IgD-negative memory B cell (primary cell): ENCODE measurements at regions not wholly inside any gene's neighbourhood (a gene's known extent, or its start where the extent isn't known, plus 50 kb on each side); places are given as distances from the start of the nearest gene placed in this dataset.
"Not testable (repeated sequence)": the region's sequence is repeated elsewhere in the genome, so short reads cannot be mapped to it uniquely, and the experiment has no call there.

ENCODE experiments used
- H3K27ac Mint-ChIP-seq, 3 donors: one replicate each; pipeline ENCODE4 v1.8.0; 2020 to 2022; ENCODE audit warnings: mild to moderate bottlenecking in 3 of 3, mixed read lengths in 3 of 3, moderate library complexity in 1 of 3
- H3K27me3 Mint-ChIP-seq: one replicate; pipeline ENCODE4 v1.8.0; 2021; ENCODE audit warnings: mixed read lengths
- H3K36me3 Mint-ChIP-seq: one replicate; pipeline ENCODE4 v1.8.0; 2020; ENCODE audit warnings: mild to moderate bottlenecking, mixed read lengths
- H3K4me1 Mint-ChIP-seq, 3 donors: one replicate each; pipeline ENCODE4 v1.8.0; 2020 to 2022; ENCODE audit warnings: mixed read lengths in 3 of 3, mild to moderate bottlenecking in 1 of 3
- H3K4me3 Mint-ChIP-seq, 4 donors: one replicate each; pipeline ENCODE4 v1.8.0; 2020 to 2022; ENCODE audit warnings: mild to moderate bottlenecking in 4 of 4, mixed read lengths in 4 of 4, moderate library complexity in 3 of 4
- H3K9me3 Mint-ChIP-seq, 3 donors: one replicate each; pipeline ENCODE4 v1.8.0; 2020 to 2021; ENCODE audit warnings: mixed read lengths in 3 of 3, mild to moderate bottlenecking in 1 of 3

GRCh38 chr21:27803571-27803970, 836.7 kb upstream of the ADAMTS5 start:
- Mint-ChIP-seq H3K27me3 (no peaks in the 10 kb centered on the region), H3K4me3 (no peak overlapping the region), H3K36me3 (no peaks in the 10 kb centered on the region), H3K27ac (no peak overlapping the region), H3K9me3 (no peaks in the 10 kb centered on the region), H3K4me1 (peaks cover 0 to 2% (median 0%) of the 10 kb centered on the region in 3 donors)

GRCh38 chr21:27802816-27803475, 836.1 kb upstream of the ADAMTS5 start:
- Mint-ChIP-seq H3K4me1 (peaks cover 0 to 2% (median 0%) of the 10 kb centered on the region in 3 donors), H3K27ac (no peak overlapping the region), H3K36me3 (no peaks in the 10 kb centered on the region), H3K27me3 (peaks cover 1% of the 10 kb centered on the region), H3K9me3 (no peaks in the 10 kb centered on the region), H3K4me3 (no peak overlapping the region)

- Mint-ChIP-seq H3K36me3 (no peaks in the 10 kb centered on the region), H3K4me3 (no peak overlapping the region), H3K4me1 (peaks cover 0 to 2% (median 0%) of the 10 kb centered on the region in 3 donors), H3K27ac (no peak overlapping the region), H3K27me3 (peaks cover 1% of the 10 kb centered on the region), H3K9me3 (peaks cover 0 to 1% (median 0%) of the 10 kb centered on the region in 3 donors)
Observed at GRCh38 chr21:27799861-27800260, 833.0 kb upstream of the ADAMTS5 start.

- Mint-ChIP-seq H3K9me3 (peaks cover 0 to 5% (median 1%) of the 10 kb centered on the region in 3 donors), H3K27ac (no peak overlapping the region), H3K4me1 (no peaks in the 10 kb centered on the region), H3K27me3 (peaks cover 1% of the 10 kb centered on the region), H3K36me3 (no peaks in the 10 kb centered on the region), H3K4me3 (no peak overlapping the region)
Observed at GRCh38 chr21:27796106-27796505, 829.2 kb upstream of the ADAMTS5 start.

- H3K27me3 Mint-ChIP-seq, result peaks cover 1% of the 10 kb centered on the region
- H3K9me3 Mint-ChIP-seq, result peaks cover 0 to 5% (median 1%) of the 10 kb centered on the region in 3 donors
- no peak overlapping the region for H3K4me3 Mint-ChIP-seq
- no peaks in the 10 kb centered on the region for H3K4me1 Mint-ChIP-seq
- no peaks in the 10 kb centered on the region for H3K36me3 Mint-ChIP-seq
- no peak overlapping the region for H3K27ac Mint-ChIP-seq
Observed at GRCh38 chr21:27795418-27795817, 828.5 kb upstream of the ADAMTS5 start.

- no peak overlapping the region for H3K27ac Mint-ChIP-seq
- H3K9me3 Mint-ChIP-seq, result peaks cover 0 to 5% (median 1%) of the 10 kb centered on the region in 3 donors
- no peak overlapping the region for H3K4me3 Mint-ChIP-seq
- no peaks in the 10 kb centered on the region for H3K4me1 Mint-ChIP-seq
- H3K36me3 Mint-ChIP-seq, result no peaks in the 10 kb centered on the region
- H3K27me3 Mint-ChIP-seq, result peaks cover 1% of the 10 kb centered on the region
Observed at GRCh38 chr21:27793901-27794300, 827.0 kb upstream of the ADAMTS5 start.

GRCh38 chr21:27787046-27787445, 820.2 kb upstream of the ADAMTS5 start:
- H3K27ac Mint-ChIP-seq, result no peak overlapping the region

GRCh38 chr21:27779606-27780005, 812.7 kb upstream of the ADAMTS5 start:
- no peak overlapping the region for H3K4me3 Mint-ChIP-seq
- H3K36me3 Mint-ChIP-seq, result no peaks in the 10 kb centered on the region
- H3K9me3 Mint-ChIP-seq, result peaks cover 3 to 14% (median 9%) of the 10 kb centered on the region in 3 donors
- no peak overlapping the region for H3K27ac Mint-ChIP-seq
- H3K27me3 Mint-ChIP-seq, result no peaks in the 10 kb centered on the region
- H3K4me1 Mint-ChIP-seq, result no peaks in the 10 kb centered on the region

More at GRCh38 chr21:27787046-27787445, 820.2 kb upstream of the ADAMTS5 start:
- H3K4me3 Mint-ChIP-seq, result no peak overlapping the region
- no peaks in the 10 kb centered on the region for H3K27me3 Mint-ChIP-seq
- no peaks in the 10 kb centered on the region for H3K4me1 Mint-ChIP-seq
- H3K9me3 Mint-ChIP-seq, result peaks cover 8 to 9% (median 8%) of the 10 kb centered on the region in 3 donors
- no peaks in the 10 kb centered on the region for H3K36me3 Mint-ChIP-seq

GRCh38 chr21:27776925-27777553, 810.2 kb upstream of the ADAMTS5 start:
- no peaks in the 10 kb centered on the region for H3K4me1 Mint-ChIP-seq
- H3K36me3 Mint-ChIP-seq, result no peaks in the 10 kb centered on the region
- H3K9me3 Mint-ChIP-seq, result peaks cover 0 to 5% (median 3%) of the 10 kb centered on the region in 3 donors
- no peak overlapping the region for H3K27ac Mint-ChIP-seq
- peak overlapping the region in 1 of 4 donors; percentile 49 for H3K4me3 Mint-ChIP-seq
- no peaks in the 10 kb centered on the region for H3K27me3 Mint-ChIP-seq

- Mint-ChIP-seq H3K4me1 (no peaks in the 10 kb centered on the region), H3K9me3 (peaks cover 0 to 3% (median 3%) of the 10 kb centered on the region in 3 donors), H3K27me3 (no peaks in the 10 kb centered on the region), H3K36me3 (no peaks in the 10 kb centered on the region), H3K27ac (no peak overlapping the region), H3K4me3 (no peak overlapping the region)
Observed at GRCh38 chr21:27772816-27773215, 805.9 kb upstream of the ADAMTS5 start.

- no peak overlapping the region for H3K4me3 Mint-ChIP-seq
- no peaks in the 10 kb centered on the region for H3K36me3 Mint-ChIP-seq
- no peak overlapping the region for H3K27ac Mint-ChIP-seq
- no peaks in the 10 kb centered on the region for H3K27me3 Mint-ChIP-seq
- H3K9me3 Mint-ChIP-seq, result peaks cover 0 to 4% (median 3%) of the 10 kb centered on the region in 3 donors
- no peaks in the 10 kb centered on the region for H3K4me1 Mint-ChIP-seq
Observed at GRCh38 chr21:27771938-27772483, 805.1 kb upstream of the ADAMTS5 start.

- H3K9me3 Mint-ChIP-seq, result peaks cover 1 to 6% (median 3%) of the 10 kb centered on the region in 3 donors
- no peaks in the 10 kb centered on the region for H3K27me3 Mint-ChIP-seq
- no peak overlapping the region for H3K4me3 Mint-ChIP-seq
- H3K4me1 Mint-ChIP-seq, result no peaks in the 10 kb centered on the region
- no peak overlapping the region for H3K27ac Mint-ChIP-seq
- no peaks in the 10 kb centered on the region for H3K36me3 Mint-ChIP-seq
Observed at GRCh38 chr21:27769763-27770162, 802.9 kb upstream of the ADAMTS5 start.

- H3K9me3 Mint-ChIP-seq, H3K27me3 Mint-ChIP-seq, H3K4me1 Mint-ChIP-seq, H3K4me3 Mint-ChIP-seq, H3K36me3 Mint-ChIP-seq: not testable (repeated sequence)
- H3K27ac Mint-ChIP-seq, result peak overlapping the region in 1 of 3 donors; percentile 42
Observed at GRCh38 chr21:27768046-27768637, 801.3 kb upstream of the ADAMTS5 start.

- Mint-ChIP-seq H3K27ac (no peak overlapping the region), H3K9me3 (peaks cover 2 to 7% (median 5%) of the 10 kb centered on the region in 3 donors), H3K4me3 (no peak overlapping the region)
Observed at GRCh38 chr21:27764056-27764455, 797.2 kb upstream of the ADAMTS5 start.

GRCh38 chr21:27761623-27762022, 794.7 kb upstream of the ADAMTS5 start:
- no peak overlapping the region for H3K4me3 Mint-ChIP-seq
- H3K9me3 Mint-ChIP-seq, result peaks cover 2 to 6% (median 5%) of the 10 kb centered on the region in 3 donors
- no peaks in the 10 kb centered on the region for H3K4me1 Mint-ChIP-seq
- H3K36me3 Mint-ChIP-seq, result no peaks in the 10 kb centered on the region
- no peaks in the 10 kb centered on the region for H3K27me3 Mint-ChIP-seq
- no peak overlapping the region for H3K27ac Mint-ChIP-seq

More at GRCh38 chr21:27764056-27764455, 797.2 kb upstream of the ADAMTS5 start:
- H3K36me3 Mint-ChIP-seq, result no peaks in the 10 kb centered on the region
- no peaks in the 10 kb centered on the region for H3K27me3 Mint-ChIP-seq
- H3K4me1 Mint-ChIP-seq, result no peaks in the 10 kb centered on the region
